Neural crest cell (in vitro differentiated cells): ENCODE measurements at regions not wholly inside any gene's neighbourhood (a gene's known extent, or its start where the extent isn't known, plus 50 kb on each side); places are given as distances from the start of the nearest gene placed in this dataset.
A peak's percentile ranks its signal among the peaks of the same experiment; 100 is the strongest.

Experiments used
- DNase-seq: peaks from one replicate; pipeline ENCODE4 v3.0.0; 2021; ENCODE audit warnings: low read depth, mixed read lengths, low spot score
- H3K27ac Mint-ChIP-seq: one replicate; pipeline ENCODE4 v1.8.0; 2021; ENCODE audit warnings: mild to moderate bottlenecking, mixed read lengths; ENCODE audit not compliant: unreplicated experiment
- H3K27me3 Mint-ChIP-seq: 2 replicates; pipeline ENCODE4 v1.8.0; 2021; ENCODE audit warnings: low read depth, mild to moderate bottlenecking, mixed read lengths
- H3K36me3 Mint-ChIP-seq: 2 replicates; pipeline ENCODE4 v1.8.0; 2021; ENCODE audit warnings: low read depth, mild to moderate bottlenecking, mixed read lengths
- H3K4me1 Mint-ChIP-seq: 2 replicates; pipeline ENCODE4 v1.8.0; 2021; ENCODE audit warnings: mixed read lengths
- H3K4me3 Mint-ChIP-seq: one replicate; pipeline ENCODE4 v1.8.0; 2021; ENCODE audit warnings: mild to moderate bottlenecking, mixed read lengths
- H3K9me3 Mint-ChIP-seq: 2 replicates; pipeline ENCODE4 v1.8.0; 2021; ENCODE audit warnings: mixed read lengths
- TF ChIP-seq, protein P1 (sequence below): fragments of 200-600 bp; sonication (generic); conservative IDR thresholded peaks from 2 replicates; pipeline ENCODE4 v1.5.0; 2021; ENCODE audit warnings: antibody characterized with exemption, mild to moderate bottlenecking

DNA sequence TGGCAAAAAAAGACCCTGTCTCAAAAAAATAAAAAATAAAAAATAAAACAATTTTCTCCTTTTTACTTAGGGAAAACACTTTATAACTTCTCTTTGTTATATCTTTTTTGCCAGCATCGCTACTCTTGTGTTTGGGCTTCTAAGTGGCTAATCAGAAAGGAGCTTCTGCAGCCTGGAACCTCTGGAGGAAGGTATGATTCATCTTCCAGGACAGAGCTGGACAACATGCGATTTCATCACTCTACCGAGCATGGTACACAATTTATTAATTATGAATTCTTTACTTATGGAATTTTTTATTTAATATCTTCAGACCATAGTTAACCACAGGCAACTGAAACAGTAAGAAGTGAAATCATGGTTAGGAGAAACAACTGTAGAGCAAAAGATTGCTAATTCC is 1254.3 kb upstream of the AGA start:
- Mint-ChIP-seq H3K36me3 (no peaks in the 10 kb centered on the region), H3K27me3 (no peaks in the 10 kb centered on the region), H3K4me1 (no peaks in the 10 kb centered on the region), H3K4me3 (no peak overlapping the region), H3K9me3 (no peaks in the 10 kb centered on the region), H3K27ac (no peak overlapping the region)
- TF ChIP-seq, protein P1, sequence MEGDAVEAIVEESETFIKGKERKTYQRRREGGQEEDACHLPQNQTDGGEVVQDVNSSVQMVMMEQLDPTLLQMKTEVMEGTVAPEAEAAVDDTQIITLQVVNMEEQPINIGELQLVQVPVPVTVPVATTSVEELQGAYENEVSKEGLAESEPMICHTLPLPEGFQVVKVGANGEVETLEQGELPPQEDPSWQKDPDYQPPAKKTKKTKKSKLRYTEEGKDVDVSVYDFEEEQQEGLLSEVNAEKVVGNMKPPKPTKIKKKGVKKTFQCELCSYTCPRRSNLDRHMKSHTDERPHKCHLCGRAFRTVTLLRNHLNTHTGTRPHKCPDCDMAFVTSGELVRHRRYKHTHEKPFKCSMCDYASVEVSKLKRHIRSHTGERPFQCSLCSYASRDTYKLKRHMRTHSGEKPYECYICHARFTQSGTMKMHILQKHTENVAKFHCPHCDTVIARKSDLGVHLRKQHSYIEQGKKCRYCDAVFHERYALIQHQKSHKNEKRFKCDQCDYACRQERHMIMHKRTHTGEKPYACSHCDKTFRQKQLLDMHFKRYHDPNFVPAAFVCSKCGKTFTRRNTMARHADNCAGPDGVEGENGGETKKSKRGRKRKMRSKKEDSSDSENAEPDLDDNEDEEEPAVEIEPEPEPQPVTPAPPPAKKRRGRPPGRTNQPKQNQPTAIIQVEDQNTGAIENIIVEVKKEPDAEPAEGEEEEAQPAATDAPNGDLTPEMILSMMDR: no peak
- DNase-seq: no peak

DNA sequence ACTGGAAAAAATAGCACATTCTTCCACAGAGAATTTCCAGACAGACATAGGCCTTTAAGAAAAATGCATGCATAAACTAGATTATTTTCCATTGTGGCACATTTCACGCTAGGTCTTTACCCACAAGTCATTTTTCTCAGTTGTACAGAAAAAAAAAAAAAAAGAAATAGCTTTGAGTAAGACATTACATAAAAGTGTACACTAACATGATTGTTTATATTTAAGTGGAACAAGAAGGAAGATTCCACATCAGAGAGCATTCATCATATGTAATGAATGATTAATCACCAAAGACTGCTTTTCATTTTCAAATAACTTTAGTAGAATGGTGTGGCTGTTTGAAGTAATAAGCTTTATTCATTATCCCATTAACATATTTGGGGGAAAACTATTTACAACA is 1270.2 kb upstream of the AGA start:
- Mint-ChIP-seq H3K9me3 (no peaks in the 10 kb centered on the region), H3K4me1 (no peaks in the 10 kb centered on the region), H3K4me3 (no peak overlapping the region), H3K27me3 (no peaks in the 10 kb centered on the region), H3K36me3 (no peaks in the 10 kb centered on the region), H3K27ac (no peak overlapping the region)
- DNase-seq: no peak
- TF ChIP-seq, protein P1: no peak

DNA sequence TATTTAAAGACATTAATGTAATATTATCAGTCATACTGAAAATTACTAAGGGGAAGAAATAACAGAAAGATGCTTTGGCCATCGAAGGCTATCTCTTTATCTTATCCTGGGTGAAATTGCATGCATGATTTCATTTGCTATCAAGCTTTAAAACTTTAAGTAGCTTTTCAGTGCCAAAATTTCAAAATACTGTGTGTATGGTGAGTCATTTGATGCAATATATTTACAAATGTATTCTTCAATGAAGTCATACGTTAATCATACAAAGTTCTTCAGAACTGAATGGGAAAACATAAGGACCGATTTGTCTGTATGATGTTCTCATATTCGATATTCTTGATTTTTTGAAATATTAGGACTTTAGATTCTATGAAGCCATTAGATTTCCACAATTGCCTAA is 1295.8 kb upstream of the AGA start:
- no peak for DNase-seq
- Mint-ChIP-seq H3K4me1 (no peaks in the 10 kb centered on the region), H3K27ac (no peak overlapping the region), H3K27me3 (no peaks in the 10 kb centered on the region), H3K9me3 (no peaks in the 10 kb centered on the region), H3K36me3 (no peaks in the 10 kb centered on the region), H3K4me3 (no peak overlapping the region)
- TF ChIP-seq, protein P1: no peak

DNA sequence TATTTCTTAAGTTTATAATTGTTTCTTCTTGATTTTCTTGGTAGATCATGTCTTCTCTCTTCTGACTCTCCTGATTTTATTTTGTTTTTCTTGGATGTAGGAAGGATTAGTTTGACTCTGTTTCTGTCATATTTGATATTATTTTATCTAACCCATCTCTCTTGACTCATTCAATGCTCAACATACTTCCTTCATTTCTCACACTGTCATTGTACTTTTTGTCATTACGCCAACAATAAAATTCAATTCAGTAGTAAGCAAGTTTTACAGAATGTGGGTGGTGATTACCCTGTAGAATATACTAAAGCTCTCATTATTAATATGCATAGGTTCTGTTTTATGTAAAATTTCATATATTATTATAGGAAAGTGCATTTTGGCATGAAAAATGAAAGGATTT is 1303.0 kb upstream of the AGA start:
- no peak overlapping the region for H3K4me3 Mint-ChIP-seq
- H3K9me3 Mint-ChIP-seq: no peaks in the 10 kb centered on the region
- H3K4me1 Mint-ChIP-seq: no peaks in the 10 kb centered on the region
- H3K27ac Mint-ChIP-seq: no peak overlapping the region
- DNase-seq: no peak
- no peaks in the 10 kb centered on the region for H3K36me3 Mint-ChIP-seq
- TF ChIP-seq, protein P1: no peak
- no peaks in the 10 kb centered on the region for H3K27me3 Mint-ChIP-seq

DNA sequence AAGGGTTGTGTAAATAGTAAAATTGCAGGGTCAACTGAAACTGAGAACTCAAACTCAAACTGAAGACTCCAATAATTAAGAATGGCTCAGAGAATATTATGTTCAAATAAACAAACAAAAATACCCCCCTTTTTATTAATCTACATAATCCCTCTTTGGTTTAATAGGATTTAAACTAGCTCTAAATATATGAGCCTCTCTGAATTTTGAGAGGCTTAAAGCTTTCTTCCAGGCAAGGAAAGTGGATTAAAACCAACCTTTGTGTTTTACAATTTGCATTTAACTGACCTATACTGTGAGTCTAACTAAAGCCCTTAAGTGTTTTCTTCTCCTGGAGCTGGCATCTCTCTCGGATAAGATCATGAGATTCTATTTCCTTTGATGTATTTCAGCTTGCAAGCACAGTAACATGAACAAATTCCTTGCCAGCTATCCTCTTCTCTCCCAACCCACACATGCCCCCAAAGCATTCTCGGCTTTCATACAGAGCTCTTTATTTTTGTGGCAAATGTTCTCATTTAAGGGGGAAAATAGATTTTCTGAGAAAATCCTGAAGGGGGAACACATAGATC is 1310.8 kb upstream of the AGA start:
- H3K9me3 Mint-ChIP-seq: no peaks in the 10 kb centered on the region
- TF ChIP-seq, protein P1: no peak
- H3K27ac Mint-ChIP-seq: peak overlapping the region; percentile 87
- H3K4me3 Mint-ChIP-seq: no peak overlapping the region
- peaks cover 13% of the 10 kb centered on the region for H3K4me1 Mint-ChIP-seq
- H3K36me3 Mint-ChIP-seq: no peaks in the 10 kb centered on the region
- DNase-seq: no peak
- H3K27me3 Mint-ChIP-seq: no peaks in the 10 kb centered on the region

DNA sequence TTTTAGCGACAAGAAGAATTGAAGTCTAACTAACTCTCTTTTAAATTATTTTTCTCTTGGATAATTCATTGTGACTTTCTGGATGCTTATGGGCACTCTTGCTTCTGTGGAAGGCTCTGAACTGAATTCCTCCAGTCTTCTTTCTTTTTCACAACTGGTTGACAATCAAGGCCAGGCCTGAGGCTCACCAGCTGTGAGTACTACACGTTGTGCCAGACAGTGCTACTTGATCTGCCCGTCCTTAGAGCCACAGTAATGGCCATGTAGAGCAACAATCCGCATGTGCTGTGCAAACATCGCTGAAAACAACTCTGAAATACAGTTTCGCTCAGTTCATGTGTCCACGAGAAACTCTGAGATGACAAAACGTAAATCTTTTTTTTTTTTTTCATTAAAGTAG is 1336.3 kb upstream of the AGA start:
- no peaks in the 10 kb centered on the region for H3K36me3 Mint-ChIP-seq
- TF ChIP-seq, protein P1: no peak
- no peaks in the 10 kb centered on the region for H3K27me3 Mint-ChIP-seq
- no peak overlapping the region for H3K4me3 Mint-ChIP-seq
- H3K27ac Mint-ChIP-seq: no peak overlapping the region
- peaks cover 5% of the 10 kb centered on the region for H3K9me3 Mint-ChIP-seq
- H3K4me1 Mint-ChIP-seq: no peaks in the 10 kb centered on the region
- no peak for DNase-seq
